Uterus (tissue), 2 donors: ENCODE measurements at regions not wholly inside any gene's neighbourhood (a gene's known extent, or its start where the extent isn't known, plus 50 kb on each side); places are given as distances from the start of the nearest gene placed in this dataset.

Source experiments
- POLR2A ChIP-seq, 2 donors: fragments of 450-650 bp; IDR thresholded peaks; one replicate each; pipeline ENCODE4 v1.6.1; 2016; ENCODE audit warnings: antibody characterized with exemption in 2 of 2, mild to moderate bottlenecking in 1 of 2, moderate library complexity in 1 of 2
- TF ChIP-seq, protein P1 (sequence below), 4 experiments: fragments of 200-600 bp in 2 of 4; fragments of 450-650 bp in 2 of 4; sonication (generic) in 2 of 4; IDR thresholded peaks; one replicate each; pipeline ENCODE4 v1.5.1; 2016 to 2019; ENCODE audit warnings: antibody characterized with exemption in 4 of 4, mild to moderate bottlenecking in 2 of 4, moderate library complexity in 1 of 4

DNA sequence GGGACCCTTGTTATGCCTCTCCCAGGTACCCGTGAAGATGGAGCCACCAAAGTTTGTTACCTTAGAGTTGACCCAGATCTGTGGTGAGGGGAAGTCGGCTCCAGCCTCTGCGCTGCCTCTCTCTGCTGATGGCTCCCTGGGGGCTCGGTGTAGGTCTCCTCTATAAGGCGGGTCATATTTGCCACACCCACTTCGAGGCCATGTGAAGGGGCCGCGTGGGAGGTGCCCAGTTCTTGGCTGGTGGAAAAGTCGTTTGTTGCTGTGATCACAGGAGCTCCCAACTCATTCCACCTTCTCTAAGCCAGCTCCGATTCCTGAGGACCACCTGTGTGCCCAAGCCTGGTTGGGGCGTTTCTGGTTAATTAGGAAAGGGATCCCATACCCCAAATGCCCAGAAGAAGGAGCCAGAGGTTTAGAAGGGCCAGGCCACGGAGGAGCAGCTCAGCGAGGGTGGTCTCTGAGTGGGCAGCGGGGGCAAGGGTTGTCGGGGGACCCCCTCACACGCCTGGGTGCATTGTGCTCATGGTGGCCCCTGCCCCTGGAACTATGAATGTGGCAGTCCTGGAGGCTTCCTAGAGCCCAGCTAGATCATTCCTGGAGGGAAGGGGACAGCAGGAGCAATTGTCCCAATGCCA, 296.5 kb downstream of the ZNF536 start:
- TF ChIP-seq POLR2A (IDR thresholded peaks at IDR 0.05), result no peak
- TF ChIP-seq, protein P1, sequence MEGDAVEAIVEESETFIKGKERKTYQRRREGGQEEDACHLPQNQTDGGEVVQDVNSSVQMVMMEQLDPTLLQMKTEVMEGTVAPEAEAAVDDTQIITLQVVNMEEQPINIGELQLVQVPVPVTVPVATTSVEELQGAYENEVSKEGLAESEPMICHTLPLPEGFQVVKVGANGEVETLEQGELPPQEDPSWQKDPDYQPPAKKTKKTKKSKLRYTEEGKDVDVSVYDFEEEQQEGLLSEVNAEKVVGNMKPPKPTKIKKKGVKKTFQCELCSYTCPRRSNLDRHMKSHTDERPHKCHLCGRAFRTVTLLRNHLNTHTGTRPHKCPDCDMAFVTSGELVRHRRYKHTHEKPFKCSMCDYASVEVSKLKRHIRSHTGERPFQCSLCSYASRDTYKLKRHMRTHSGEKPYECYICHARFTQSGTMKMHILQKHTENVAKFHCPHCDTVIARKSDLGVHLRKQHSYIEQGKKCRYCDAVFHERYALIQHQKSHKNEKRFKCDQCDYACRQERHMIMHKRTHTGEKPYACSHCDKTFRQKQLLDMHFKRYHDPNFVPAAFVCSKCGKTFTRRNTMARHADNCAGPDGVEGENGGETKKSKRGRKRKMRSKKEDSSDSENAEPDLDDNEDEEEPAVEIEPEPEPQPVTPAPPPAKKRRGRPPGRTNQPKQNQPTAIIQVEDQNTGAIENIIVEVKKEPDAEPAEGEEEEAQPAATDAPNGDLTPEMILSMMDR (IDR thresholded peaks at IDR 0.05), result no peak
